ENCODE measurements at regions not wholly inside any gene's neighbourhood (a gene's known extent, or its start where the extent isn't known, plus 50 kb on each side); places are given as distances from the start of the nearest gene placed in this dataset.
A peak's percentile ranks its signal among the peaks of the same experiment; 100 is the strongest.
"Not testable (repeated sequence)": the region's sequence is repeated elsewhere in the genome, so short reads cannot be mapped to it uniquely, and the experiment has no call there.

DNA sequence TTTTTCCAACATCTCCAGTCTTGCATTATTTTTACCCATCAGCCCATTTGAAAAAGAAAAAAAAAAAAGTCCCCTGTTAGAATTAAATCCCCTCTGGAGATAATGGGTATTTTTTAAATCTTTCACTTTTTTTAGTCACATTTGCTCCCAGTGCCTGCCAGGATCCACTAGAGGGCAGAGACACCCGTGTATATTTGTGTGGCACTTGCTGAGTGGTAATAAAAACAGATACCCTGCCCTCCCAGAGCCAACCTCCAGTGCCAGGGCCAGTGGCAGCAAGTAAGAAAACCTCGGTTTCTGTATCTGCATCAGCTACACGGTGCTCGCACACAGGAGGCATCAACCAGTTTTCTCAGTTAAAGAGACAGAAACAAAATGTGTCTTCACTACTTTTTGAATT is 135.1 kb upstream of the DUSP22 start:
- TF ChIP-seq ZNF654 (tag by site-specific recombination; IDR thresholded peaks at IDR 0.05; ENCODE audit: low read depth), result 0 out of 2 replicates have a peak, but pooled peaks have one; percentile 19
- H3K9me3 ChIP-seq (ENCODE audit: control insufficient read depth, insufficient read depth, low read depth, low read length); POLR2A ChIA-PET; H3K4me3 ChIP-seq (ENCODE audit: low read depth, low read length); H3K27ac ChIP-seq (ENCODE audit: extremely low read depth, low read depth, low read length); H3K4me1 ChIP-seq (ENCODE audit: control insufficient read depth, insufficient read depth, low read length); H3K36me3 ChIP-seq (ENCODE audit: control insufficient read depth in 2 of 2, insufficient read depth in 1 of 2, low read length in 2 of 2): not testable (repeated sequence)
- CTCF ChIA-PET, result interaction anchor here (1.3 to 2.1 kb wide), 2 partner anchors 12 to 31 kb away, joined by 3 to 15 read pairs; no protein-coding TSS in a partner anchor

DNA sequence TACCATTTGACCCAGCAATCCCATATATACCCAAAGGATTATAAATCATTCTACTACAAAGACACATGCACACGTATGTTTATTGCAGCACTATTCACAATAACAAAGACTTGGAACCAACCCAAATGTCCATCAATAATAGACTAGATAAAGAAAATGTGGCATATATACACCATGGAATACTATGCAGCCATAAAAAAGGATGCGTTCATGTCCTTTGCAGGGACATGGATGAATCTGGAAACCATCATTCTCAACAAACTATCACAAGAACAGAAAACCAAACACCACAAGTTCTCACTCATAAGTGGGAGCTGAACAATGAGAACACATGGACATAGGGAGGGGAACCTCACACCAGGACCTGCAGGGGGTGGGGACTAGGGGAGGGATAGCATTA is 130.6 kb upstream of the DUSP22 start:
- H3K36me3 ChIP-seq (ENCODE audit: control insufficient read depth in 2 of 2, insufficient read depth in 1 of 2, low read length in 2 of 2); POLR2A ChIA-PET; H3K27ac ChIP-seq (ENCODE audit: extremely low read depth, low read depth, low read length); H3K4me1 ChIP-seq (ENCODE audit: control insufficient read depth, insufficient read depth, low read length); H3K9me3 ChIP-seq (ENCODE audit: control insufficient read depth, insufficient read depth, low read depth, low read length); H3K4me3 ChIP-seq (ENCODE audit: low read depth, low read length); CTCF ChIA-PET: not testable (repeated sequence)
- TF ChIP-seq ZNF146 (tag by site-specific recombination; IDR thresholded peaks at IDR 0.05), result peak; percentile 96

DNA sequence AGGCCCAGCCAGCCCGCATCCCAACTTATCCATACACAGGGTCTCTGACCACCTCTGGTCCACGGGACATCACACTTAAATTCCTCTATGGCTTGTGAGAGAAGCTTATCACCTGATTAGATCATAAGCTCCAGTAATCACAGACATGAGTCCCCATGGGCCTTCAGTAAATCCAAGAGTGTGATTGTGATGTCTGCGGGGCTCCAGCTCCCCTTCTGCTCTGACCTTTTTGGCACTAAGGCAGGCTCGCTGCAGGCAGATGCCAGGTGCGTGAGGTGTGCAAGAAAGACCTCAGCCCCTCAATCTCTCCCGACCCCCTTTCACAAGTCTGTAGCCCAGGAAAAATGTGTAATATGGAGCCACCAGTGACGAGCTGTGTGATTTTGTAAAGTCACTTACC is 127.6 kb upstream of the DUSP22 start:
- ChIA-PET CTCF (interaction anchor here (0.6 to 5.3 kb wide), 2 partner anchors 10 to 14 kb away, joined by 4 to 50 read pairs; no protein-coding TSS in a partner anchor), POLR2A (no interaction called here)
- no peaks in the 10 kb centered on the region for H3K4me1 ChIP-seq (ENCODE audit: control insufficient read depth, insufficient read depth, low read length)
- TF ChIP-seq YY1 (tag by site-specific recombination; IDR thresholded peaks at IDR 0.05) (no peak), ZNF335 (tag by site-specific recombination; conservative IDR thresholded peaks at IDR 0.05) (no peak), ZNF169 (tag by site-specific recombination; IDR thresholded peaks at IDR 0.05) (no peak), ZNF843 (tag by site-specific recombination; IDR thresholded peaks at IDR 0.05) (no peak), ZNF707 (tag by site-specific recombination; IDR thresholded peaks at IDR 0.05) (no peak), ZNF24 (tag by site-specific recombination; IDR thresholded peaks at IDR 0.05) (no peak), ZBTB20 (tag by site-specific recombination; IDR thresholded peaks at IDR 0.05) (no peak), ZNF433 (tag by site-specific recombination; IDR thresholded peaks at IDR 0.05; ENCODE audit: low read depth) (no peak)
- TF ChIP-seq, protein P1, sequence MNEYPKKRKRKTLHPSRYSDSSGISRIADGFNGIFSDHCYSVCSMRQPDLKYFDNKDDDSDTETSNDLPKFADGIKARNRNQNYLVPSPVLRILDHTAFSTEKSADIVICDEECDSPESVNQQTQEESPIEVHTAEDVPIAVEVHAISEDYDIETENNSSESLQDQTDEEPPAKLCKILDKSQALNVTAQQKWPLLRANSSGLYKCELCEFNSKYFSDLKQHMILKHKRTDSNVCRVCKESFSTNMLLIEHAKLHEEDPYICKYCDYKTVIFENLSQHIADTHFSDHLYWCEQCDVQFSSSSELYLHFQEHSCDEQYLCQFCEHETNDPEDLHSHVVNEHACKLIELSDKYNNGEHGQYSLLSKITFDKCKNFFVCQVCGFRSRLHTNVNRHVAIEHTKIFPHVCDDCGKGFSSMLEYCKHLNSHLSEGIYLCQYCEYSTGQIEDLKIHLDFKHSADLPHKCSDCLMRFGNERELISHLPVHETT (tag by site-specific recombination; IDR thresholded peaks at IDR 0.05), result no peak
- TF ChIP-seq, protein P2, sequence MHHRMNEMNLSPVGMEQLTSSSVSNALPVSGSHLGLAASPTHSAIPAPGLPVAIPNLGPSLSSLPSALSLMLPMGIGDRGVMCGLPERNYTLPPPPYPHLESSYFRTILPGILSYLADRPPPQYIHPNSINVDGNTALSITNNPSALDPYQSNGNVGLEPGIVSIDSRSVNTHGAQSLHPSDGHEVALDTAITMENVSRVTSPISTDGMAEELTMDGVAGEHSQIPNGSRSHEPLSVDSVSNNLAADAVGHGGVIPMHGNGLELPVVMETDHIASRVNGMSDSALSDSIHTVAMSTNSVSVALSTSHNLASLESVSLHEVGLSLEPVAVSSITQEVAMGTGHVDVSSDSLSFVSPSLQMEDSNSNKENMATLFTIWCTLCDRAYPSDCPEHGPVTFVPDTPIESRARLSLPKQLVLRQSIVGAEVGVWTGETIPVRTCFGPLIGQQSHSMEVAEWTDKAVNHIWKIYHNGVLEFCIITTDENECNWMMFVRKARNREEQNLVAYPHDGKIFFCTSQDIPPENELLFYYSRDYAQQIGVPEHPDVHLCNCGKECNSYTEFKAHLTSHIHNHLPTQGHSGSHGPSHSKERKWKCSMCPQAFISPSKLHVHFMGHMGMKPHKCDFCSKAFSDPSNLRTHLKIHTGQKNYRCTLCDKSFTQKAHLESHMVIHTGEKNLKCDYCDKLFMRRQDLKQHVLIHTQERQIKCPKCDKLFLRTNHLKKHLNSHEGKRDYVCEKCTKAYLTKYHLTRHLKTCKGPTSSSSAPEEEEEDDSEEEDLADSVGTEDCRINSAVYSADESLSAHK (tag by site-specific recombination; IDR thresholded peaks at IDR 0.05), result no peak
- TF ChIP-seq, protein P3, sequence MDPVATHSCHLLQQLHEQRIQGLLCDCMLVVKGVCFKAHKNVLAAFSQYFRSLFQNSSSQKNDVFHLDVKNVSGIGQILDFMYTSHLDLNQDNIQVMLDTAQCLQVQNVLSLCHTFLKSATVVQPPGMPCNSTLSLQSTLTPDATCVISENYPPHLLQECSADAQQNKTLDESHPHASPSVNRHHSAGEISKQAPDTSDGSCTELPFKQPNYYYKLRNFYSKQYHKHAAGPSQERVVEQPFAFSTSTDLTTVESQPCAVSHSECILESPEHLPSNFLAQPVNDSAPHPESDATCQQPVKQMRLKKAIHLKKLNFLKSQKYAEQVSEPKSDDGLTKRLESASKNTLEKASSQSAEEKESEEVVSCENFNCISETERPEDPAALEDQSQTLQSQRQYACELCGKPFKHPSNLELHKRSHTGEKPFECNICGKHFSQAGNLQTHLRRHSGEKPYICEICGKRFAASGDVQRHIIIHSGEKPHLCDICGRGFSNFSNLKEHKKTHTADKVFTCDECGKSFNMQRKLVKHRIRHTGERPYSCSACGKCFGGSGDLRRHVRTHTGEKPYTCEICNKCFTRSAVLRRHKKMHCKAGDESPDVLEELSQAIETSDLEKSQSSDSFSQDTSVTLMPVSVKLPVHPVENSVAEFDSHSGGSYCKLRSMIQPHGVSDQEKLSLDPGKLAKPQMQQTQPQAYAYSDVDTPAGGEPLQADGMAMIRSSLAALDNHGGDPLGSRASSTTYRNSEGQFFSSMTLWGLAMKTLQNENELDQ (tag by site-specific recombination; IDR thresholded peaks at IDR 0.05; ENCODE audit: low read depth), result no peak
- no peak overlapping the region for H3K27ac ChIP-seq (ENCODE audit: extremely low read depth, low read depth, low read length)
- H3K9me3 ChIP-seq (ENCODE audit: control insufficient read depth, insufficient read depth, low read depth, low read length), result no peaks in the 10 kb centered on the region
- H3K4me3 ChIP-seq (ENCODE audit: low read depth, low read length), result no peak overlapping the region
- no peaks in the 10 kb centered on the region for H3K36me3 ChIP-seq (ENCODE audit: control insufficient read depth in 2 of 2, insufficient read depth in 1 of 2, low read length in 2 of 2)

DNA sequence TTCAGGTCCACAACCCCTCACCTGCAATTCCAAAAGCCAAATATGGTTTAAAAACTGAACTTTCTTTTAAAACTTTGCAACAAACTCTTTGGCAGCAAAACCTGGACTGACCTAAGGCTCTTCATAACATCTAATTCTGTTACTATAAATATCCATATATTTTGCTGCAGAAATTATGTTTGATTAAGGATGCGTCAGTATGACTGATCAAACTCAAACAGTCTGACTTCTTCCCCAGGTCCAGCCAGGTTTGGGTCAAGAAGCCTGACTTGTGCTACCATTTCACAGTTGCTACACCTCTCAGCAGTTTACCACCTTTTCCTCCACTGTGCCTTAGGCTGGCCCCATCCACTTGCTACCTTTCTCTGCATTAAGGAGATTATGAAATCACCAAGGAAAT is 127.0 kb upstream of the DUSP22 start:
- Histone ChIP-seq H3K27ac (ENCODE audit: extremely low read depth, low read depth, low read length) (no peak overlapping the region), H3K9me3 (ENCODE audit: control insufficient read depth, insufficient read depth, low read depth, low read length) (no peaks in the 10 kb centered on the region), H3K36me3 (ENCODE audit: control insufficient read depth in 2 of 2, insufficient read depth in 1 of 2, low read length in 2 of 2) (no peaks in the 10 kb centered on the region), H3K4me3 (ENCODE audit: low read depth, low read length) (no peak overlapping the region), H3K4me1 (ENCODE audit: control insufficient read depth, insufficient read depth, low read length) (no peaks in the 10 kb centered on the region)
- ChIA-PET CTCF (interaction anchor here (5.3 kb wide), 1 partner anchor 10 kb away, joined by 50 read pairs; no protein-coding TSS in a partner anchor), POLR2A (no interaction called here)
- TF ChIP-seq REPIN1 (tag by site-specific recombination; IDR thresholded peaks at IDR 0.05; ENCODE audit: low read depth) (no peak), ZNF555 (tag by site-specific recombination; conservative IDR thresholded peaks at IDR 0.05) (no peak)

Measured in HEK293 (cell line).